GM21360 (cell line): ENCODE measurements at regions not wholly inside any gene's neighbourhood (a gene's known extent, or its start where the extent isn't known, plus 50 kb on each side); places are given as distances from the start of the nearest gene placed in this dataset.
A peak's percentile ranks its signal among the peaks of the same experiment; 100 is the strongest.

Experiments used
- ATAC-seq: cut with Tn5 transposase; IDR thresholded peaks from one replicate; pipeline ENCODE4 v1.9.1; 2021; ENCODE audit warnings: mild to moderate bottlenecking, moderate library complexity; ENCODE audit not compliant: unreplicated experiment

GRCh38 chr7:91812388-91812787, 68.1 kb downstream of the MTERF1 start:
- ATAC-seq = no peak

DNA sequence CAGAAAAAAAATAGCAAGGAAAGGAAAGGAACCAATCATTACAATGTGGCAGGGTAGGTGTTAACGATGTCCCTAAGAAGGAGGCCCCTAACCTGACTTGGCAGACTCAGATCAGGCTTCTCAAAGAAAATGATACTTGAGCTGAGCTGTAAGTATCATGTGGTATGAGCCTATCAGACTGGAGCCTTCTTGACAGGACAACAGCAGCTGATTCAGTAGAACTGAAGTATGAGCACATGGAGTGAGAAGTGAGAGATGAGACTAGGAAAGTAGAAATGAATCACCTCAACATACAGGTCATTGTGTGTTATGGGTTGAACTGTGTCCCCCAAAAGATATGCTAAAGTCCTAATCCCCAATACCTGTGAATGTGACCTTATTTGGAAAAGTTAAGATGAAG, 66.3 kb downstream of the MTERF1 start:
- ATAC-seq = peak; percentile 67
